WTC11 (cell line): ENCODE measurements at regions not wholly inside any gene's neighbourhood (a gene's known extent, or its start where the extent isn't known, plus 50 kb on each side); places are given as distances from the start of the nearest gene placed in this dataset.

ENCODE experiments used
- ATAC-seq: fragments of 200-7000 bp; cut with Tn5 transposase; 2 replicates; pipeline ENCODE4 v1.10.0; 2021; ENCODE audit warnings: mild to moderate bottlenecking, moderate library complexity
- CTCF ChIA-PET: fragments of 300-600 bp; sonication (Branson Sonifier 250); formaldehyde crosslinking; loops from one replicate; lab custom pipeline; 2021; ENCODE audit warnings: antibody characterized with exemption; lab: Charles Lee
- POLR2A ChIA-PET: fragments of 350-600 bp; sonication (Branson Sonifier 250); formaldehyde crosslinking; loops from one replicate; lab custom pipeline; 2021; ENCODE audit warnings: antibody characterized with exemption; lab: Charles Lee
- DNase-seq: peaks from one replicate; pipeline ENCODE4 v3.0.0; 2021; ENCODE audit warnings: low spot score
- H3K27ac Mint-ChIP-seq: 2 replicates; pipeline ENCODE4 v1.8.0; 2021; ENCODE audit warnings: mixed read lengths
- H3K27me3 Mint-ChIP-seq: 2 replicates; pipeline ENCODE4 v1.8.0; 2021; ENCODE audit warnings: low read depth, mild to moderate bottlenecking, moderate library complexity, mixed read lengths
- H3K36me3 Mint-ChIP-seq: 2 replicates; pipeline ENCODE4 v1.8.0; 2021; ENCODE audit warnings: mixed read lengths
- H3K4me1 Mint-ChIP-seq: 2 replicates; pipeline ENCODE4 v1.8.0; 2022; ENCODE audit warnings: mixed read lengths
- H3K4me3 Mint-ChIP-seq: 2 replicates; pipeline ENCODE4 v1.8.0; 2021; ENCODE audit warnings: mild to moderate bottlenecking, moderate library complexity, mixed read lengths
- H3K9me3 Mint-ChIP-seq: 2 replicates; pipeline ENCODE4 v1.8.0; 2021; ENCODE audit warnings: mixed read lengths
- EMX1 ChIP-seq: fragments of 250-450 bp; sonication (Bioruptor Pico); IDR thresholded peaks from 2 replicates; pipeline ENCODE4 v1.8.0; 2021; ENCODE audit warnings: mild to moderate bottlenecking
- FOXJ3 ChIP-seq: sonication (generic); formaldehyde crosslinking; IDR thresholded peaks from 2 replicates; pipeline ENCODE4 v1.9.0; 2021; ENCODE audit warnings: missing genetic modification reagents, mild to moderate bottlenecking, borderline replicate concordance
- FOXK1 ChIP-seq: sonication (generic); formaldehyde crosslinking; IDR thresholded peaks from 2 replicates; pipeline ENCODE4 v1.8.0; 2022; ENCODE audit warnings: mild to moderate bottlenecking, moderate library complexity, missing genetic modification reagents
- HMGA2 ChIP-seq: fragments of 250-450 bp; sonication (Bioruptor Pico); IDR thresholded peaks from 2 replicates; pipeline ENCODE4 v1.4.0; 2021; ENCODE audit warnings: mild to moderate bottlenecking, moderate library complexity
- IRF2 ChIP-seq: sonication (generic); formaldehyde crosslinking; IDR thresholded peaks from 2 replicates; pipeline ENCODE4 v1.8.0; 2022; ENCODE audit warnings: low read depth, missing genetic modification reagents, borderline replicate concordance
- KAT7 ChIP-seq: sonication (generic); formaldehyde crosslinking; IDR thresholded peaks from 2 replicates; pipeline ENCODE4 v1.8.1; 2023; ENCODE audit warnings: missing genetic modification reagents, mild to moderate bottlenecking, borderline replicate concordance
- NFE2L1 ChIP-seq: sonication (generic); formaldehyde crosslinking; IDR thresholded peaks from 2 replicates; pipeline ENCODE4 v1.8.1; 2023; ENCODE audit warnings: missing genetic modification reagents
- PRRX2 ChIP-seq: fragments of 250-450 bp; sonication (Bioruptor Pico); IDR thresholded peaks from 2 replicates; pipeline ENCODE4 v1.8.0; 2021; ENCODE audit warnings: mild to moderate bottlenecking
- RELA ChIP-seq: sonication (generic); formaldehyde crosslinking; IDR thresholded peaks from 2 replicates; pipeline ENCODE4 v1.8.1; 2022; ENCODE audit warnings: missing genetic modification reagents, mild to moderate bottlenecking, borderline replicate concordance
- RORB ChIP-seq: fragments of 250-450 bp; sonication (Bioruptor Pico); IDR thresholded peaks from 2 replicates; pipeline ENCODE4 v1.9.0; 2021; ENCODE audit warnings: mild to moderate bottlenecking
- SOX15 ChIP-seq: fragments of 250-450 bp; sonication (Bioruptor Pico); IDR thresholded peaks from 2 replicates; pipeline ENCODE4 v1.9.0; 2021; ENCODE audit warnings: mild to moderate bottlenecking
- SP1 ChIP-seq: sonication (generic); formaldehyde crosslinking; conservative IDR thresholded peaks from 2 replicates; pipeline ENCODE4 v1.8.1; 2022; ENCODE audit warnings: missing genetic modification reagents
- ZNF232 ChIP-seq: sonication (generic); formaldehyde crosslinking; IDR thresholded peaks from 2 replicates; pipeline ENCODE4 v1.8.0; 2022; ENCODE audit warnings: mild to moderate bottlenecking, missing genetic modification reagents
- ZNF423 ChIP-seq: fragments of 250-450 bp; sonication (Bioruptor Pico); IDR thresholded peaks from 2 replicates; pipeline ENCODE4 v2.1.2; 2022; ENCODE audit warnings: mild to moderate bottlenecking, moderate library complexity
- TF ChIP-seq, protein P1 (sequence below): sonication (generic); formaldehyde crosslinking; IDR thresholded peaks from 2 replicates; pipeline ENCODE4 v1.8.1; 2022; ENCODE audit warnings: mild to moderate bottlenecking, missing genetic modification reagents, moderate library complexity, borderline replicate concordance
- TF ChIP-seq, protein P2 (sequence below): sonication (generic); formaldehyde crosslinking; IDR thresholded peaks from 2 replicates; pipeline ENCODE4 v1.8.1; 2023; ENCODE audit warnings: mild to moderate bottlenecking, missing genetic modification reagents
- TF ChIP-seq, protein P3 (sequence below): sonication (generic); formaldehyde crosslinking; IDR thresholded peaks from 2 replicates; pipeline ENCODE4 v1.8.1; 2023; ENCODE audit warnings: mild to moderate bottlenecking, moderate library complexity, missing genetic modification reagents
- TF ChIP-seq, protein P4 (sequence below): sonication (generic); formaldehyde crosslinking; IDR thresholded peaks from 2 replicates; pipeline ENCODE4 v1.8.1; 2022; ENCODE audit warnings: low read depth, mild to moderate bottlenecking, moderate library complexity, missing genetic modification reagents, borderline replicate concordance
- TF ChIP-seq, protein P5 (sequence below): fragments of 250-450 bp; sonication (Bioruptor Pico); conservative IDR thresholded peaks from 2 replicates; pipeline ENCODE4 v1.9.0; 2021; ENCODE audit warnings: mild to moderate bottlenecking
- TF ChIP-seq, protein P6 (sequence below): sonication (generic); formaldehyde crosslinking; IDR thresholded peaks from 2 replicates; pipeline ENCODE4 v1.8.1; 2022; ENCODE audit warnings: missing genetic modification reagents, borderline replicate concordance
- TF ChIP-seq, protein P7 (sequence below): fragments of 250-450 bp; sonication (Bioruptor Pico); IDR thresholded peaks from 2 replicates; pipeline ENCODE4 v1.8.0; 2021; ENCODE audit warnings: mild to moderate bottlenecking
- TF ChIP-seq, protein P8 (sequence below): fragments of 200-600 bp; IDR thresholded peaks from 2 replicates; pipeline ENCODE4 v1.8.0; 2022; ENCODE audit warnings: antibody characterized with exemption

DNA sequence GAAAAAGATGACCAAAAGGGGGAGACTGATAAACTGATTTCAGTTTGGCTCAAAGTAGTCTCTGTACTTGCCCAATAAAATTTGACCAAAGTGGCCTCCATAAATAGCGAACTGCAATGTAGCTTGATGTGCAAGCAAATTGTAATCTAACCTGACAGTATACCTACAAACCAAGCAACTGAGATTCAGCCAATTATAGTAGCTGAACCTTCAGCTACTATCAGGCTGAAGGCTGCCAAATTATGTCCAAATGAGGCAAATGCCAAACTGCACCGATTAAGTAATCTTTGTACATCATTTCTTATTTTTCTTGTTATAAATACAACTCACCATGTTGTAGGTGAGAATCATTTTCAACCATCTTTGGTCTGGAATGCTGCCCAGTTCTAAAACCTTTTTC is 390.6 kb downstream of the CDH9 start (continued):
- TF ChIP-seq, protein P1, sequence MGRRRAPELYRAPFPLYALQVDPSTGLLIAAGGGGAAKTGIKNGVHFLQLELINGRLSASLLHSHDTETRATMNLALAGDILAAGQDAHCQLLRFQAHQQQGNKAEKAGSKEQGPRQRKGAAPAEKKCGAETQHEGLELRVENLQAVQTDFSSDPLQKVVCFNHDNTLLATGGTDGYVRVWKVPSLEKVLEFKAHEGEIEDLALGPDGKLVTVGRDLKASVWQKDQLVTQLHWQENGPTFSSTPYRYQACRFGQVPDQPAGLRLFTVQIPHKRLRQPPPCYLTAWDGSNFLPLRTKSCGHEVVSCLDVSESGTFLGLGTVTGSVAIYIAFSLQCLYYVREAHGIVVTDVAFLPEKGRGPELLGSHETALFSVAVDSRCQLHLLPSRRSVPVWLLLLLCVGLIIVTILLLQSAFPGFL: no peak
- TF ChIP-seq, protein P2, sequence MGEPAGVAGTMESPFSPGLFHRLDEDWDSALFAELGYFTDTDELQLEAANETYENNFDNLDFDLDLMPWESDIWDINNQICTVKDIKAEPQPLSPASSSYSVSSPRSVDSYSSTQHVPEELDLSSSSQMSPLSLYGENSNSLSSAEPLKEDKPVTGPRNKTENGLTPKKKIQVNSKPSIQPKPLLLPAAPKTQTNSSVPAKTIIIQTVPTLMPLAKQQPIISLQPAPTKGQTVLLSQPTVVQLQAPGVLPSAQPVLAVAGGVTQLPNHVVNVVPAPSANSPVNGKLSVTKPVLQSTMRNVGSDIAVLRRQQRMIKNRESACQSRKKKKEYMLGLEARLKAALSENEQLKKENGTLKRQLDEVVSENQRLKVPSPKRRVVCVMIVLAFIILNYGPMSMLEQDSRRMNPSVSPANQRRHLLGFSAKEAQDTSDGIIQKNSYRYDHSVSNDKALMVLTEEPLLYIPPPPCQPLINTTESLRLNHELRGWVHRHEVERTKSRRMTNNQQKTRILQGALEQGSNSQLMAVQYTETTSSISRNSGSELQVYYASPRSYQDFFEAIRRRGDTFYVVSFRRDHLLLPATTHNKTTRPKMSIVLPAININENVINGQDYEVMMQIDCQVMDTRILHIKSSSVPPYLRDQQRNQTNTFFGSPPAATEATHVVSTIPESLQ (CRISPR knock-in tag): no peak
- TF ChIP-seq, protein P3, sequence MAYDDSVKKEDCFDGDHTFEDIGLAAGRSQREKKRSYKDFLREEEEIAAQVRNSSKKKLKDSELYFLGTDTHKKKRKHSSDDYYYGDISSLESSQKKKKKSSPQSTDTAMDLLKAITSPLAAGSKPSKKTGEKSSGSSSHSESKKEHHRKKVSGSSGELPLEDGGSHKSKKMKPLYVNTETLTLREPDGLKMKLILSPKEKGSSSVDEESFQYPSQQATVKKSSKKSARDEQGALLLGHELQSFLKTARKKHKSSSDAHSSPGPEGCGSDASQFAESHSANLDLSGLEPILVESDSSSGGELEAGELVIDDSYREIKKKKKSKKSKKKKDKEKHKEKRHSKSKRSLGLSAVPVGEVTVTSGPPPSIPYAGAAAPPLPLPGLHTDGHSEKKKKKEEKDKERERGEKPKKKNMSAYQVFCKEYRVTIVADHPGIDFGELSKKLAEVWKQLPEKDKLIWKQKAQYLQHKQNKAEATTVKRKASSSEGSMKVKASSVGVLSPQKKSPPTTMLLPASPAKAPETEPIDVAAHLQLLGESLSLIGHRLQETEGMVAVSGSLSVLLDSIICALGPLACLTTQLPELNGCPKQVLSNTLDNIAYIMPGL: no peak

DNA sequence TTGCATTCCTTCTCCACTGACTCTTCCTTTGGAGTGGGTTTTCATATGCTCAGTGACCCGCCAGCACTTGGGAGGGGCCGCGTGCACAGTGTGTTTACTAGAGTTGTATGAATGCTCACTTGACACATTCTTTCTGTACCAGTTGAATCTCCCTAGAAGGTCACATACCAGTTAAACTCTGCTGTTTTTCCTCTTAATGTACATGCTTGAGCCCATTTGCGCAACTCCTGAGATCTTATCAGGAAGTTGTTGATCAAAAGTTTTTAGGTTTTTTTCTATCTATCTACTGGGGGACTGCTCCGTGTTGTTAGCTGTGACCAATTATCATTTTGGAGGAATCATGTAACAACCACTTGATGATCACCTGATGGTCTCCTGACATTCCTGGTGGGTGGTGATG is 392.7 kb downstream of the CDH9 start:
- Mint-ChIP-seq H3K9me3 (peaks cover 25% of the 10 kb centered on the region), H3K27me3 (no peaks in the 10 kb centered on the region), H3K4me1 (0 out of 2 replicates have a peak, but pooled peaks cover 2% of the 10 kb centered on the region), H3K36me3 (peaks cover 11% of the 10 kb centered on the region), H3K27ac (no peak overlapping the region), H3K4me3 (no peak overlapping the region)
- DNase-seq (no peak), ATAC-seq (no peak)
- TF ChIP-seq, protein P4, sequence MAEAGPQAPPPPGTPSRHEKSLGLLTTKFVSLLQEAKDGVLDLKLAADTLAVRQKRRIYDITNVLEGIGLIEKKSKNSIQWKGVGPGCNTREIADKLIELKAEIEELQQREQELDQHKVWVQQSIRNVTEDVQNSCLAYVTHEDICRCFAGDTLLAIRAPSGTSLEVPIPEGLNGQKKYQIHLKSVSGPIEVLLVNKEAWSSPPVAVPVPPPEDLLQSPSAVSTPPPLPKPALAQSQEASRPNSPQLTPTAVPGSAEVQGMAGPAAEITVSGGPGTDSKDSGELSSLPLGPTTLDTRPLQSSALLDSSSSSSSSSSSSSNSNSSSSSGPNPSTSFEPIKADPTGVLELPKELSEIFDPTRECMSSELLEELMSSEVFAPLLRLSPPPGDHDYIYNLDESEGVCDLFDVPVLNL: no peak
- ChIA-PET CTCF (no interaction called here), POLR2A (no interaction called here)

DNA sequence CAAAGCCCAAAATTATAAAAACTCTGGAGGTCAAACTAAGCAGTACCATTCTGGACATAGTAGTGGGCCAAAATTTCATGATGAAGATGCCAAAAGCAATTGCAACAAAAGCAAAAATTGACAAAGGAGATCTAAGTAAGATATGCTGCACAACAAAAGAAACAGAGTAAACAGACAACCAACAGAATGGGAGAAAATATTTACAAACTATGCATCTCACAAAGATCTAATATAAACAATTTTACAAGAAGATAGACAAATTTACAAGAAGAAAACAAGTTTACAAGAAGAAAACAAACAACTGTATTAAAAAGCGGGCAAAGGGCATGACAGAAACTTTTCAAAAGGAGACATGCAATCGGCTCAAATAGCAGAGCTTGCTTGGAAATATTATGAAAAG is 396.9 kb downstream of the CDH9 start:
- Mint-ChIP-seq H3K27ac (no peak overlapping the region), H3K36me3 (peaks cover 13% of the 10 kb centered on the region), H3K4me3 (no peak overlapping the region), H3K9me3 (peaks cover 39% of the 10 kb centered on the region), H3K4me1 (no peaks in the 10 kb centered on the region), H3K27me3 (no peaks in the 10 kb centered on the region)
- no peak for ATAC-seq
- no peak for DNase-seq
- CTCF ChIA-PET: no interaction called here
- POLR2A ChIA-PET: no interaction called here
- TF ChIP-seq IRF2 (CRISPR knock-in tag) (no peak), FOXK1 (CRISPR knock-in tag) (no peak), SP1 (CRISPR knock-in tag) (no peak), RORB (CRISPR knock-in tag) (no peak), NFE2L1 (no peak), HMGA2 (CRISPR knock-in tag) (no peak), EMX1 (CRISPR knock-in tag) (no peak), ZNF423 (no peak), FOXJ3 (no peak), ZNF232 (CRISPR knock-in tag) (no peak), RELA (CRISPR knock-in tag) (no peak), KAT7 (CRISPR knock-in tag) (no peak), PRRX2 (CRISPR knock-in tag) (no peak), SOX15 (CRISPR knock-in tag) (no peak)
- TF ChIP-seq, protein P5, sequence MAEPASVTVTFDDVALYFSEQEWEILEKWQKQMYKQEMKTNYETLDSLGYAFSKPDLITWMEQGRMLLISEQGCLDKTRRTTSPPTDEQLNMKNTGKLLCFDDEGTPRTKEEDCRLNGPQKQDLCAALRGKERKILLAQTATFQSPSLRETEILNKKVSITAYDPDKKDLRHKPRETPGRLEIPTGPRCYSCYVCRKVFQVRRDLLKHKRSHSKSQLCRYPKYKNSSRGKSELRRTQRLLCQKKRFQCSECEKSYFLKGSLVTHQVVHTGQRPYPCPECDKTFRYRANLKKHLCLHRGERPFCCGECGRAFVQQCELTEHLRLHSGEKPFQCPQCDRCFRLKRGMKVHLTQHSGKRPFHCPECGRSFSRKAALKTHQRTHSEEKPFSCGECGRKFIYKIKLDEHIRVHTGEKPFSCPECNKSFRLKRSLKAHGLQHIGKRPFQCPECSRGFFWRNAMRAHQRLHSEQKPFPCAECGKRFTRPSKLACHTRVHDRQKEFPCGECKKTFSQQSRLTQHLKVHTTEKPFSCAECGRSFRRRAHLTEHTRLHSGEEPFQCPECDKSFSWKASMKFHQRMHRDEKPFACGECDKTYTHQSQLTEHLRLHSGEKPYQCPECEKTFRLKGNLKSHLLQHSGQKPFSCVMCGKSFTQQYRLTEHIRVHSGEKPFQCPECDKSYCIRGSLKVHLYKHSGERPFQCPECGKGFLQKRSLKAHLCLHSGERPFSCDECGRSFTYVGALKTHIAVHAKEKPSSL: no peak
- TF ChIP-seq, protein P6, sequence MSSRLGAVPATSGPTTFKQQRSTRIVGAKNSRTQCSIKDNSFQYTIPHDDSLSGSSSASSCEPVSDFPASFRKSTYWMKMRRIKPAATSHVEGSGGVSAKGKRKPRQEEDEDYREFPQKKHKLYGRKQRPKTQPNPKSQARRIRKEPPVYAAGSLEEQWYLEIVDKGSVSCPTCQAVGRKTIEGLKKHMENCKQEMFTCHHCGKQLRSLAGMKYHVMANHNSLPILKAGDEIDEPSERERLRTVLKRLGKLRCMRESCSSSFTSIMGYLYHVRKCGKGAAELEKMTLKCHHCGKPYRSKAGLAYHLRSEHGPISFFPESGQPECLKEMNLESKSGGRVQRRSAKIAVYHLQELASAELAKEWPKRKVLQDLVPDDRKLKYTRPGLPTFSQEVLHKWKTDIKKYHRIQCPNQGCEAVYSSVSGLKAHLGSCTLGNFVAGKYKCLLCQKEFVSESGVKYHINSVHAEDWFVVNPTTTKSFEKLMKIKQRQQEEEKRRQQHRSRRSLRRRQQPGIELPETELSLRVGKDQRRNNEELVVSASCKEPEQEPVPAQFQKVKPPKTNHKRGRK (CRISPR knock-in tag): no peak
- TF ChIP-seq, protein P7, sequence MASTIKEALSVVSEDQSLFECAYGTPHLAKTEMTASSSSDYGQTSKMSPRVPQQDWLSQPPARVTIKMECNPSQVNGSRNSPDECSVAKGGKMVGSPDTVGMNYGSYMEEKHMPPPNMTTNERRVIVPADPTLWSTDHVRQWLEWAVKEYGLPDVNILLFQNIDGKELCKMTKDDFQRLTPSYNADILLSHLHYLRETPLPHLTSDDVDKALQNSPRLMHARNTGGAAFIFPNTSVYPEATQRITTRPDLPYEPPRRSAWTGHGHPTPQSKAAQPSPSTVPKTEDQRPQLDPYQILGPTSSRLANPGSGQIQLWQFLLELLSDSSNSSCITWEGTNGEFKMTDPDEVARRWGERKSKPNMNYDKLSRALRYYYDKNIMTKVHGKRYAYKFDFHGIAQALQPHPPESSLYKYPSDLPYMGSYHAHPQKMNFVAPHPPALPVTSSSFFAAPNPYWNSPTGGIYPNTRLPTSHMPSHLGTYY (CRISPR knock-in tag): no peak
- TF ChIP-seq, protein P8, sequence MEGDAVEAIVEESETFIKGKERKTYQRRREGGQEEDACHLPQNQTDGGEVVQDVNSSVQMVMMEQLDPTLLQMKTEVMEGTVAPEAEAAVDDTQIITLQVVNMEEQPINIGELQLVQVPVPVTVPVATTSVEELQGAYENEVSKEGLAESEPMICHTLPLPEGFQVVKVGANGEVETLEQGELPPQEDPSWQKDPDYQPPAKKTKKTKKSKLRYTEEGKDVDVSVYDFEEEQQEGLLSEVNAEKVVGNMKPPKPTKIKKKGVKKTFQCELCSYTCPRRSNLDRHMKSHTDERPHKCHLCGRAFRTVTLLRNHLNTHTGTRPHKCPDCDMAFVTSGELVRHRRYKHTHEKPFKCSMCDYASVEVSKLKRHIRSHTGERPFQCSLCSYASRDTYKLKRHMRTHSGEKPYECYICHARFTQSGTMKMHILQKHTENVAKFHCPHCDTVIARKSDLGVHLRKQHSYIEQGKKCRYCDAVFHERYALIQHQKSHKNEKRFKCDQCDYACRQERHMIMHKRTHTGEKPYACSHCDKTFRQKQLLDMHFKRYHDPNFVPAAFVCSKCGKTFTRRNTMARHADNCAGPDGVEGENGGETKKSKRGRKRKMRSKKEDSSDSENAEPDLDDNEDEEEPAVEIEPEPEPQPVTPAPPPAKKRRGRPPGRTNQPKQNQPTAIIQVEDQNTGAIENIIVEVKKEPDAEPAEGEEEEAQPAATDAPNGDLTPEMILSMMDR: no peak
